Activated CD4-positive, alpha-beta T cell treated with anti-CD3 and anti-CD28 coated beads, Interleukin-2, amount 50 U/mL, for 4 hours (primary cell): ENCODE measurements at regions not wholly inside any gene's neighbourhood (a gene's known extent, or its start where the extent isn't known, plus 50 kb on each side); places are given as distances from the start of the nearest gene placed in this dataset.
"Not testable (repeated sequence)": the region's sequence is repeated elsewhere in the genome, so short reads cannot be mapped to it uniquely, and the experiment has no call there.

ENCODE experiments used
- DNase-seq, 2 experiments: peaks; one replicate each; pipeline ENCODE4 v3.0.0-alpha.2; 2020

DNA sequence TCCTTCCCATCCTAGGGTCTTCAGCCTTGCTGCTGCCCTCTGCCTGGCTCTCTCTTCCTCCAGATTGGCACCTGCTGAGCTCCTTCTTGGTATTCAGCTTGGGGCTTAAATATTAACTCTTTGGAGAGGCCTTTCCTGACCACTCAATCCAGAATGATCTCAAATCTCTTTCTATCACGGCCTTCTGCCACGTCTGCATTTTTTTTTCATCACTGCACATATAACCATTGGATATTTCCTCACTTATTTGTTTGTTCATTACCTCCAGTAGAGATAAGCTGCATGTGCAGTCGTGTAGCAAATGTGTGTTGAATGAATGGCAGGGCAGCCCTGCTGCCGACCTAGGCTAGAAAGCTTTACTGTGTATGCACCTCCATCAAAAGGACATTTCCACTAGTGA lies 51.6 kb upstream of the MPP7 start:
- DNase-seq, result no peak

DNA sequence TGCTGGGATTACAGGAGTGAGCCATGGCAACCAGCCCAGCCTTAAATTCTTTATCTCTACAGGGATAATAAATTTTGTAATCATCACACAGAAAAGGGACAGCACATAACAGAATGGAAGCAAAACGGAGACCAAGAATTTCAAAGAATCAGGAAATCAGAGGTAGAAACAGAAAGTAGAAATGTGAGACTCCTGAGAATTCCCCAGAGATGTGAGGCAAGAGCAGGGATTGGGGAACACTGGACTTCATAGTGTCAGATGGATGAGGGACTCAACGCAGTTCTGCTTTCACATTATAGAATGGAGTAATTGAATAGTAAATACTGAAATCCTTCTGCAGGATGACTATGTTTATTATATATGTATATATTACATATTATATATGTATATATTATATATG lies 52.5 kb upstream of the MPP7 start:
- DNase-seq, result no peak

DNA sequence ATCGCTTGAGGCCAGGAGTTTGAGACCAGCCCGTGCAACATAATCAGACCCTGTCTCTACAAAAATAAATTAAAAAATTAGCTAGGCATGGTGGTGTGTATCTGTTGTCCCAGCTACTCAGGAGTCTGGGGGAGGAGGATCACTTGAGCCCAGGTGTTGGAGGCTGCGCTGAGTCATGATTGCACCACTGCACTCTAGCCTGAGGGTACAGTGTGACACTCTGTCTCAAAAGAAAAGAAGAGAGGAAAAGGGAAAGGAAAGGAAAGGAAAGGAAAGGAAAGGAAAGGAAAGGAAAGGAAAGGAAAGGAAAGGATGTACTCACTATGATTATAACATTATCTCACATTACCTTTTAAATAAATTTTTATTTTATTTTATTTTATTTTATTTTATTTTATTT lies 56.5 kb upstream of the MPP7 start:
- DNase-seq, result no peak

DNA sequence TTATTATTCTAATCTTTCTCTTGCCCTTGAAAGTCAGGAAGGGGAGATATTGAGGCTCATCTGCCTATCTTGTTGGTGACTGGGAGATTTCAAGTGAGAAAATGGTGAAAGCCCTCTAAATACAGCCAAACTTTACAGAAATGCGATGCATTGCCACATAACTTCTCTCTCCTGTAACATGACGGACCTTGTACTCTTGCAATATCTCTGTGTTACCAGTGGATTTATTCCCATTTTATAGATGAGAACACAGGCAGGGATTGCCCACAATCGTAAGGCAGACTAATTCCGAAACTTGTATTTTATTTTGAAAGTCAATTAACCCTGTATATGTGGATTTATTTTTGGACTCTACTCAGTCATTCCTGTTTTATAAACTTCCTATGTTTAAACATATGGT lies 57.3 kb upstream of the MPP7 start:
- no peak for DNase-seq

DNA sequence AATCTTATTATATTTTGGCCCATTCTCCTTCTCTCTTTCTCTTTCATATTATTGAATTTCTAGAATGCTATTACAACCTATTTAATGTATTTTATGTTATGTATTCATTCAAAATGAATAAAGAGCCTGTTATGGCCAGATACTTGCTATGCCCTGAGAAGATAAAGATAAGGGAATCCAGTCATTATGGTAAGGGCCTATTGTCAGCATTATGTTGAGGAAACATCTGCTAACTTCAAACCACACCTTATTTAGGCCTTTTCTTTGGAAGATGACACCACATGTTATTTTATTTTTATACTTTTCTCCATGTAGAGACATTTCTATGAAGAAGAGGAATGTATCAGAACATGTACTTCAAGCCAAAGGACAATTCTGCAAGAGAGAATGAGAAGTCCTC lies 60.5 kb upstream of the MPP7 start:
- no peak for DNase-seq

DNA sequence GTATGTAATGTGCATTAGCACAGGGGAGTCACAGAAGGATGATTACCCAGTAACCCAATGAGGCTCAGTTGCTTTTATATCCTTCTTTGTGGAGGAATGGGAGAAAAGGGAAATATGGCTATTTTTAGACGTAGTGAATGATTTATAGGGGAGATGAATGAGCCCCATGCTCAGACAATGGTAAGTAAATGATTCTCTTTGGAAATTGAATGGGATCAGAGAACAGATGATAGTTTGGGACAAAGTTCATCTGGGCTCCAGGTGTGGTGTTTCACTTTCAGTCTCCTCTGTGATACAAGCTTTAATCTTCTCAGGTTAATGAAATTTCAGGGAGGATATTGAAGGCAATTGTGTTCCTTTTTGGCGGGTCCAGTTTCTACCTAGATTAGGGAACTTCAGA lies 63.0 kb upstream of the MPP7 start:
- DNase-seq, result no peak

DNA sequence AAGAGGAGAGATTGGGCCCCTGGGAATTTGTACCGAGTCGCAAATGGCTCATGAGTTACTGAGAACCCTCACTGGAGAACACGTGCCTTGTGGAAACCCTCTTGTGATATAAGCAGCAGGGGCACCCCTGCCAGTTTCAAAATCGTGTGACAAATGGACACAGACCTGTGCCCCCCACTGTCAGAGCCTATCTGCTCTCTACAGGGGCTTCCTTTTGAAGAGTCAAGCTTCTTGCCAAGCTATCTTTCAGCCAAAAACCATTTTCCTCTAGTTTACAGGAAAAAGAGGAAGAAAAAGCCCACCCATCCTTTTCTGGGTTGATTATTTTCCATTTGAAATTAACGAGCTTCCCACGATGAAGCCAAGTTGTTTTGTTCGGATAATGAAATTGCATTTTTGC lies 64.1 kb upstream of the MPP7 start:
- no peak for DNase-seq

DNA sequence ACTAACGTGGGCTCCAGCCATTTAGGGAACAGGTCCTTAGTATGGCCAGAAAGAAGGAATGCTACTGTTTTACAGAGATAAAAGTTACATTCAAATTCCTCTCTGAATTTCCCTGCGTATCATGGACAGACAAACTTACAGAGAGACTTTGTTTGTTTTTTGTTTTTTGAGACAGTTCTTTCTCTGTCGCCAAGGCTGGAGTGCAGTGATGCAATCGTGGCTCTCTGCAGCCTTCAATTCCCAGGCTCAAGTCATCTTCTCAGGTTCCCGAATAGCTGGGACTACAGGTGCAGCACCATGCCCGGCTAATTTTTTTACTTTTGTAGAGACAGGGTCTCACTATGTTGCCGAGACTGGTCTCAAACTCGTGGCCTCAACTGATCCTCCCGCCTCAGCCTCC lies 64.5 kb upstream of the MPP7 start:
- DNase-seq, result no peak

DNA sequence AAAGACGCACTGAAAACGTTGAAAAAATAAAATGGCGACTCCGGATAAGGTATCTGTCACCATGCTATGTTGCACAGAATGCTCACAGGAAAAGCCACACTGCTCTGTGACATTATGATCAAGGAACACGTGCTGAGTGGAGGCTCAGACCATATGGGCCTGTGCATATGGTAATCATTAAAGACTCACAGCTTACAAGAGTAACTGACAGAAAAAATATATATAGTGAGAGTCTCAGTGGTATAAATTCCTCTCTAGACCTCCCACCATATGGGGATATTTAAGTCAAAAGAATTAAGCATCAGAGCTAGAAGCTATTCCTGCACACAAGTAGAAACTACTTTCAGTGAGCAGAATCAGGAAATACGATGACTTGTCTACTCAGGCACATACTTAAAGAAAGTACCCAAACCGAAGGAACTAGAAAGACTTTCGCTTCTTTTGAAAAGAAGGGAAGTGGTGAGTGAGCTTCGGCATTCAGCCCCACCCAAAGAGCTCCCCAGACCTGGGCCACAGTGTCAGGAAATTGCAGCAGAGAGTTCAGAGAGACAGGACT lies 65.1 kb upstream of the MPP7 start:
- peak; percentile 40 to 45 for DNase-seq

DNA sequence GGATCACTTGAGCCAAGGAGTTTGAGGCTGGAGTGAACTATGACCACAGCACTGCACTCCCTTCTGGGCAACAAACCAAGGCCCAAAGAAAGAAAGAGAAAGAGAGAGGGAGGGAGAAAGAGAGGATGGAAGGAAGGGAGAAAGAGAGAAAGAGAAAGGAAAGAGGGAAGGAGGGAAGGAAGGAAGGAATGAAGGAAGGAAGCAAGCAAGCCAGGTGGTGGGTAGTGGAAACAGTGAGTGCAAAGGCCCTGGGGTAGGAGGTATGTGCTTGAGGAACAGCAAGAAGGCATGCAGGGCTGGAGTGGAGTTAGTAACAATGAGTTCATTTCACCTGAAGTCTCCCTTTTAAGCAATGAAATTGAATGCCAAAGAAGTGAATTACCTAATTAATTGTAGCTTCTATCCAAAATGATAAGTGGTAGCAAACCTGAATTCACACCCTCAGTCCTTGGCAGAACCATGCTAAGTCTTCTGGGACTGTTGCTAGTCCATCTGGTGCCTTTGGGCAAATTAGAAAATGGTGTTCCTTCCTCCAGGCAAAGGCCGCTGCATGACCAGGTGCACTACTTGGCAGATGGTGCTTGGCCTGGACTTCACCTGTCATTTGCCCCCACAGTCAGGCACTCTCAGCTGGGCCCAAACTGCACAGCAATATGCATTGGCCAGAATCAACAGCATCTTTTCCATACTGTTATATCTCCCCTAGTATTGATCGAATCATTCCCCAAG lies 67.4 kb upstream of the MPP7 start:
- DNase-seq, result no peak

DNA sequence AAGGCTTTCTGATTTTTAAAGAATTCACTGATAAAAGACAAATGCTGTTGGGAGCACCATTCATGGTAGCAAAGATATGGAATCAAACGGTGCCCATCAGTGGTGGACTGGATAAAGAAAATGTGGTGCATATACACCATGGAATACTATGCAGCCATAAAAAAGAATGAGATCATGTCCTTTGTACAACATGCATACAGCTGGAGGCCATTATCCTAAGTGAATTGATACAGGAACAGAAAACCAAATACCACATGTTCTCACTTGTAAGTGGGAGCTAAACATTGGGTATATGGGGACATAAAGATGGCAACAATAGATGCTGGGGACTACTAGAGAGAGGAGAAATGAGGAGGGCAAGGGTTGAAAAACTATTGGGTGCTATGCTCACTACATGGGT lies 68.8 kb upstream of the MPP7 start:
- not testable (repeated sequence) for DNase-seq

DNA sequence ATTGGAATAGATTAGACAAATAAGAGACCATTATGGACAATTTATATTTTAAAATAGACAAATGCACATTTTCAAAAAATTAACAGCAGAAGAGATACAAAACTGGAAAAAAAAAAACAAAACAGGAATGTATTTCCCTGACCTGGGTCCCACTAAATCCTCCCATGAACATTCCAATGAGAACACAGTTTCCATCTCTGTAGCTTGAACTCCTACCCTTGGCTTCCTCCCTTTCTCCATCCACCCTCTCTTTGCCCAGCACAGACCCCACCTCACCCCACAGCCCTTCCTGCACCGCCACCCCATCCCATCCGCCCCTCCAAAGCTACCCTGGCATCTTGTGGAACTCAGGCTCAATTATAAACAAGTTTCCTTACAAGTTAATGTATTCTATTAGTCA lies 71.2 kb upstream of the MPP7 start:
- DNase-seq, result no peak

DNA sequence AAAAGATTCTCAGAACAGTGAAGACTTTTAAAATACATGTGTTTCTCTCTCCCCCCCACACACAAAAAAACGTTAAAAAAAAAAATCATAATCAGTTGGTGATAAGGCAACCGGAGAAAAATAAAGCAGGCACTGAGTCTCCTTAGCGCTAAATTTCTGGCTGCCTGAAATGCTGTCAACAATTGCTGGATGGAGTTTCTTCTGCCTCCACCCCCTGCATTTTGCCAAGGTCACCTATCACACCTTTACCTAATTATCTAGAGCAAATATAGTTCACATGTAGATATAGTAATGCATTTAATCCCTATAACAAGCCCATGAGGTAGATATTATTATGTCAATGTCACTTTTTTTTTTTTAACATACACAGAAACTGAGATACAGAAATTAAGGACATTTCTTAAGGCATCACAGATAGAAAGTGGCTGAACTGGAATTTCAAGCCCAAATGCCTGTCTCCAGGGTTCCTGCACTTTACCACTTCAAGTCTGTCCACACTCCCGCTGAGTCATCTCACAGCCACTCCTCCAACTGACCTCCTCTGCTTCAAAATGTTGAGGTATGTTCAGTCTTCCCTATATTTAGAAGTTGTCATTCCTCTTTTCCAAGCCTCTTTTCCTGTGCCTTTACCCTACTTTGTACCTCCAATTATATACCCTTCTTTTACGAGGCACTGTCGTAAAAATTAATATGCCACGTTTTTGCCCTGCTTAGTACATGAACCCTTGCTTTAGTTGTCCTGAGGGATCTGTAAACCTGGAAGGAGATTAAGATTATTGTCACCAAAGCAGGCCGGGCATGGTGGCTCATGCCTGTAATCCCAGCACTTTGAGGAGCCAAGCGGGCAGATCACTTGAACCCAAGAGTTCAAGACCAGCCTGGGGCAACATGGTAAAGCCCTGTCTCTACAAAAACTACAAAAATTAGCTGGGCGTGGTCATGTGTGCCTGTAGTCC lies 72.8 kb upstream of the MPP7 start:
- no peak for DNase-seq

DNA sequence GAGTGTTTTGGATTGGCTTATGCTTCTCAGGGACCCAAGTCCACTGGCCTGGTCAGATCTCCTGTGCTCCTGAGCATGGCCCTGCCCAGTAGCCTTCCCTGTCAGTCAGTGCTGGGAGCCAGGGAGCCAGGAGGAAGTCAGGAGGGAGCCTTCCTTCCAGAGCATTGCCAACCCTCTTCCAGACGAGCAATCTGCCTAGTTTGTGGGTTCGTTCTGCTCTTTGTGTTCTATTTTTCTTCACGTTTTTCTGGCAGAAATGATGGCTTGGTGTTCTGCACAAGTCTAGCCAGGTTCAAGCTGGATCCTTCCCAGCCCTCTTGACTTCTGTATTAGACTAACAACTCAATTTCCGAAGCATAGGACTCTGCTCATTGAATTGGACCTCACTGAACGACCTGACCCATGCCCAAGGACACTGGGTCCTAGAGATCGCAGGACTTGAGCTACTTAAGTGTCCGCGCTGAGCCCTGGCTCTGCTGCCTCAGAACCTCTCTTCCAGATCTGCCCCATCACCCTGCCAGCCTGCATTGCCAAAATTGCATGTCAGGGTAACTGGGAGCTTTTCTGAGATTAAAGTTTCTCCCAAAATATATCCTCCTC lies 76.2 kb upstream of the MPP7 start:
- DNase-seq, result no peak

DNA sequence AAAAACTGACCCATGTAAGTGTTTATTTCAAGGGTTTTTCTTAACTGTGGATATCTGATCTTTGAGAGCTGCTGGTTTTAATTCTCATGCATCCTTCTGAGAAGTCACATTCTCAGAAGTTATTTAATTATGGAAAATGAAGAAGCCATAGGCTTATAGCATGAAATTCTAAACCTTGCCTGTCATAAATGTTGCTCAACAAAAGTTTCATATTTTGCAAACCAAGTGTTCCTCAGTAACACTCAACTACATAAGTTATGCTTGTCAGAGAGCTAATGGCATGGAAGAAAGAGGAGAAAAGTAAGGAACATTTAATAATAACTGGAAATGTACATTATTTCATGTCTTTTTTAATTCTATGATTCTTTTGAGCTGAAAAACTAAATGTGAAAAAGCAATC lies 78.6 kb upstream of the MPP7 start:
- no peak for DNase-seq

DNA sequence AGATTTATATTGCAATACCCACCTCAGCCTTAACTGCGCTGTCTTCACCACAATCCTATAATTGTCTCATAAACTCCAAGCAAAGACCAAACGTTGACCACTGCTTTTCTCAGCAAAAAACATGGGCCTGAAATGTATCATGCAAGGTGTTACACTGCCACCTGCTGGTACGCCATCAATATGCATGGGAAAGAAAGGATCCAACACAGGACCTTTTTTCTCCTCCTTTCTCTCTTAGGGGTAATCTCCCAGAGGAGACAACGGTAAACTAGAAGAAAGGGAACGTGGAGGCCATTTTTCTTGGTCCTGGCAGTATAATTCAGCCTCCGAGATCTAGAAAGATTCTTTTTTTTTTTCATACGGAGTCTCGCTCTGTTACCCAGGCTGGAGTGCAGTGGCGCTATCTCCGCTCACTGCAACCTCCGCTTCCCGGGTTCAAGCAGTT lies 79.1 kb upstream of the MPP7 start:
- peak; percentile 78 to 82 for DNase-seq

DNA sequence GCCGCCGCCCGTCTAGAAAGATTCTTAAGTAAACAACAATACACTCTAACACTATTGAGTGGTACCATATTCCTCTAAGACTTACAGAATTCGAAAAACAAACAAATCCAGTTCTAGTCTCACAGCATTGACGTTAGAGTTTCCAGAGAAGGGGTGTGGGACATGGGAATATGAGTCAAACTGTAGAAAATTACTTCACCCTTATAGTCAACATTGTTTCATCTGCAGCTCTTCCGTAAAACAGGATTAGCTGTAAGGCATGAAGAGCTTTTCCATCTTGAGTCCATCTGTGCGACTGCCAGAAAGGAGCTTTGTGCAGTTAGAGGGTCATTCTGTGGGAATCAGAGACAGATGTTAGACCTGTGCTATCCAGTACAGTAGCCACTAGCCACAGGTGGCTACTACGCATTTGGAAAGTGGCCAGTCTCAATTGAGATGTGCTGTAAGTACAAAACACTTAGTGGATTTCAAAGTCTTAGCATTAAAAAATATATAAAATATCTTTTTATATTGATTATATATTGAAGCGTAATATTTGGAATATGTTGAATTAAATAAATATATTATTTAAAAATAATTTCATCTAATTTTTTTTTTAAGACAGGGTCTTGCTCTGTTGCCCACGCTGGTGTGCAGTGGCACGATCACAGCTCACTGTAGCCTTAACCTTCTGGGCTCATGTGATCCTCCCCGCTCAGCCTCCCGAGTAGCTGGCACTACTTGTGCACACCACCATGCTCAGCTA lies 79.8 kb upstream of the MPP7 start:
- DNase-seq, result no peak

DNA sequence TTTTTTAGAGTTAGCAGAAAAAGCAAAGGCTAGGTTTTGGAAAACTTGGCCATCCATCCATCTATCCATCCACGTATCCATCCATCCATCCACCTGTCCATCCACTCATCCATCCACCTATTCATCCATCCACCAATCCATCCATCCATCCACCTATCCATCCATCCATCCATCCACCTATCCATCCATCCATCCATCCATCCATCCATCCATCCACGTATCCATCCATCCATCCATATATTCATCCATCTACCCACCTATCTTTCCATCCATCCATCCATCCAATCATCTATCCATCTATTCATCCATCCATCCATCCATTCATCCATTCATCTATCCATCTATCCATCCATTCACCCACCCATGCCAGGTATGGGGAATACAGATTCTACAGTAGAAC lies 81.7 kb upstream of the MPP7 start:
- DNase-seq, result no peak

DNA sequence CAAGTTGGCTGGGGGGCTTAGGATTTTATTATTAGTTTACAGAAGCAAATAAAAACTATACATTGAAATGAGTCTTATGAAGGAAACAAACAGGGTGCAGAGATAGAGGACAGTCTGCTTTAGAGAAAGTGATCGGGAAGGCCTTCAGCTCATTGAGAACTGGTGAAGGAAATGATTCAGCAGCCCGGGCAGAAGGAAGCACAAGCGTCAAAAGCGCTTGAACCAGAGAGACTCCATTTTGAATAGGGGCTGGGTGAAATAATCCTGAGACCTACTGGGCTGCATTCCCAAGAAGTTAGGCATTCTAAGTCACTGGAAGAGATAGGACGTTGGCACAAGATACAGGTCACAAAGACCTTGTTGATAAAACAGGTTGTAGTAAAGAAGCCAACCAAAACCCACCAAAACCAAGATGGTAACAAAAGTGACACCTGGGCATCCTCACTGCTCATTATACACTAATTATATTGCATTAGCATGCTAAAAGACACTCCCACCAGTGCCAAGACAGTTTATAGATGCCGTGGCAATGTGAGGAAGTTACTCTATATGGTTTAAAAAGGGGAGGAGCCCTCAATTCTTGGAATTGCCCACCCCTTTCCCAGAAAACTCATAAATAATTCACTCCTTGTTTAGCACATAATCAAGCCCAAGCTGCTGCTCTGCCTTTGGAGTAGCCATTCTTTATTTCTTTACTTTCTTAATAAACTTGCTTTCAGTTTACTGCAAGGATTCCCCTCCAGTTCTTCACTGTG lies 83.1 kb upstream of the MPP7 start:
- no peak for DNase-seq

DNA sequence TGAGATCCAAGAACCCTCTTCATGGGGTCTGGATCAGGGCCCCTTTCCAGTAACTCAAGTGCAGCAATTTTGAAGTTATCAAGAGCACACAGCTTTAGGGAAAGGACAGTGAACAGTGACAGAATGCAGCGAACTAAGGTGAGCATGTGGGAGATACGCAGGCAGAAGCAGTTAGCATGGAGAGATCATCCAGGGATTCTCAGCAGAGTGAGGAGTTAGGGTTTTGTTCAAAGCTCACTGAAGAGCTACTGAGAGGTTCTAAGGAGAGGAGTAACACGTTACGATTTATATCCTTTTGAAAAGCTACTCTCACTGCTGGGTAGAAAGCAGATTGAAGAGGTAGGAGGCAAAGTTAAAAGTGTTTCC lies 83.6 kb upstream of the MPP7 start:
- no peak for DNase-seq

DNA sequence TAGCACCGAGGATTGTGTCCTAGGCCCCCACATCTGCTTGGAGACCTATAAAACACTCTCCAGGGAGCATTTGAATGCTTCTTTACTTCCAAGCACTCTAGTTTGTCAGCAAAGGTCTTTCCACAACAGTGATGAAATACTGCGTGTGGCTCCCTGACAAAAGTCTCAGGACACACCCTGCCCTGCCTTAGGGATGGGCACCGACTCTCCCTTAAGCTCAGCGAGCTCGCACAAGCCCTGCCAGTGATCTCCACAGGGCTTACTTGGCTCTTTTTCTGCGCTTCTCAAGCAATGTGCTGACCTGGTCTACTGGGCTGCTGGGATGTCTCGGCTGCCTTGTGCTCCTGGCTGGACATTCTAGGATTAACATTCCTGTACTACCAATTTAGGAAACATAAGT lies 84.3 kb upstream of the MPP7 start:
- no peak for DNase-seq

DNA sequence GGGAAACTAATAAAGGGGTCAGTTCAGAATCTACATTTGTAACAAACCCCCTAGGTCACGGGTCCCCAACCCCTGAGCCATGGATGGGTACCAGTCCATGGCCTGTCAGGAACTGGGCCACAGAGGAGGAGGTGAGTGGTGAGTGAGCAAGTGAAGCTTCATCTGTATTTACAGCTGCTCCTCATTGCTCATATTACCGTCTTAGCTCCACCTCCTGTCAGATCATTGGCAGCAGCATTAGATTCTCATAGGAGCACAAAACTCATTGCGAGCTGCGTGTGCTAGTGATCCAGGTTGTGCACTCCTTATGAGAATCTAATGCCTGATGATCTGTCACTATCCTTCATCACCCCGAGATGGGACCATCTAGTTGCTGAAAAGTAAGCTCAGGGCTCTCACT lies 88.4 kb upstream of the MPP7 start:
- no peak for DNase-seq
